DOHH2 (cell line): ENCODE measurements at regions not wholly inside any gene's neighbourhood (a gene's known extent, or its start where the extent isn't known, plus 50 kb on each side); places are given as distances from the start of the nearest gene placed in this dataset.

Experiments used
- H3F3A ChIP-seq: fragments of 200-600 bp; sonication (generic), shearing (Covaris generic); 2 replicates; pipeline ENCODE4 v1.6.0; 2016; ENCODE audit warnings: antibody characterized with exemption, mild to moderate bottlenecking; ENCODE audit not compliant: control insufficient read depth, insufficient read depth
- H3K27ac ChIP-seq: fragments of 200-600 bp; sonication (generic); 2 replicates; pipeline ENCODE4 v1.5.1; 2014; ENCODE audit warnings: low read depth, mild to moderate bottlenecking, low read length, moderate library complexity
- H3K27me3 ChIP-seq: fragments of 200-600 bp; sonication (generic); 2 replicates; pipeline ENCODE4 v1.6.1; 2014; ENCODE audit warnings: mild to moderate bottlenecking, low read length, mixed read lengths; ENCODE audit not compliant: control insufficient read depth
- H3K36me3 ChIP-seq: fragments of 200-600 bp; sonication (generic); 2 replicates; pipeline ENCODE4 v1.6.1; 2014; ENCODE audit warnings: mild to moderate bottlenecking, low read length, moderate library complexity, mixed read lengths; ENCODE audit not compliant: control insufficient read depth
- H3K4me1 ChIP-seq: fragments of 200-600 bp; sonication (generic); 2 replicates; pipeline ENCODE4 v1.6.1; 2014; ENCODE audit warnings: mild to moderate bottlenecking, low read length, mixed read lengths; ENCODE audit not compliant: control insufficient read depth
- H3K4me2 ChIP-seq: fragments of 200-600 bp; sonication (generic); 2 replicates; pipeline ENCODE4 v1.6.0; 2014; ENCODE audit warnings: mild to moderate bottlenecking, low read length, moderate library complexity
- H3K4me3 ChIP-seq: fragments of 200-600 bp; sonication (generic); 2 replicates; pipeline ENCODE4 v1.5.1; 2014; ENCODE audit warnings: mild to moderate bottlenecking, low read length, mixed read lengths
- H3K79me2 ChIP-seq: fragments of 200-600 bp; sonication (generic); 2 replicates; pipeline ENCODE4 v1.6.1; 2014; ENCODE audit warnings: mild to moderate bottlenecking, low read length, mixed read lengths; ENCODE audit not compliant: control insufficient read depth
- H3K9me2 ChIP-seq: fragments of 200-600 bp; sonication (generic); replicated peaks from 2 replicates; pipeline ENCODE4 v1.6.1; 2014; ENCODE audit warnings: mild to moderate bottlenecking, low read length, mixed read lengths; ENCODE audit not compliant: control insufficient read depth
- H3K9me3 ChIP-seq: fragments of 200-600 bp; sonication (generic); 2 replicates; pipeline ENCODE4 v1.6.1; 2014; ENCODE audit warnings: antibody characterized with exemption, low read length, mixed read lengths; ENCODE audit not compliant: control insufficient read depth, insufficient read depth
- H4K20me1 ChIP-seq: fragments of 200-600 bp; sonication (generic); 2 replicates; pipeline ENCODE4 v1.6.0; 2014; ENCODE audit warnings: low read depth, mild to moderate bottlenecking, antibody characterized with exemption, low read length, moderate library complexity; ENCODE audit not compliant: control insufficient read depth, insufficient read depth
- CTCF ChIP-seq: fragments of 200-600 bp; sonication (generic); IDR thresholded peaks from one replicate; pipeline ENCODE4 v1.5.1; 2014; ENCODE audit warnings: antibody characterized with exemption, mild to moderate bottlenecking, low read depth, low read length; ENCODE audit not compliant: poor library complexity, severe bottlenecking
- EZH2phosphoT487 ChIP-seq: fragments of 200-600 bp; sonication (generic); IDR thresholded peaks from 2 replicates; pipeline ENCODE4 v1.6.1; 2017; ENCODE audit warnings: borderline replicate concordance, mild to moderate bottlenecking, antibody characterized with exemption, low read length, moderate library complexity, mixed read lengths

- H3K36me3 ChIP-seq, result no peaks in the 10 kb centered on the region
- H3K27ac ChIP-seq, result no peak overlapping the region
- no peaks in the 10 kb centered on the region for H3K9me2 ChIP-seq
- no peaks in the 10 kb centered on the region; the same call in 1 of the 2 replicates for H3K27me3 ChIP-seq
- H3K4me2 ChIP-seq, result no peak overlapping the region
- H3K79me2 ChIP-seq, result no peaks in the 10 kb centered on the region
- TF ChIP-seq EZH2phosphoT487 (no peak), CTCF (no peak)
- no peaks in the 10 kb centered on the region for H3K4me1 ChIP-seq
- H3K9me3 ChIP-seq, result no peaks in the 10 kb centered on the region
- H3F3A ChIP-seq, result no peaks in the 10 kb centered on the region
- H4K20me1 ChIP-seq, result no peaks in the 10 kb centered on the region
- no peak overlapping the region for H3K4me3 ChIP-seq
These were observed 190.3 kb downstream of the C1orf94 start for GRCh38 chr1:34366875-34367624.

GRCh38 chr1:34367954-34368353 lies 191.2 kb downstream of the C1orf94 start:
- H4K20me1 ChIP-seq, result no peaks in the 10 kb centered on the region
- no peaks in the 10 kb centered on the region for H3F3A ChIP-seq
- H3K27me3 ChIP-seq, result no peaks in the 10 kb centered on the region; the same call in 1 of the 2 replicates
- H3K4me1 ChIP-seq, result no peaks in the 10 kb centered on the region
- H3K79me2 ChIP-seq, result no peaks in the 10 kb centered on the region
- TF ChIP-seq CTCF (no peak), EZH2phosphoT487 (no peak)
- H3K27ac ChIP-seq, result no peak overlapping the region
- H3K9me2 ChIP-seq, result no peaks in the 10 kb centered on the region
- no peak overlapping the region for H3K4me2 ChIP-seq
- no peak overlapping the region for H3K4me3 ChIP-seq
- H3K36me3 ChIP-seq, result no peaks in the 10 kb centered on the region
- no peaks in the 10 kb centered on the region for H3K9me3 ChIP-seq

GRCh38 chr1:34369701-34370455 lies 193.2 kb downstream of the C1orf94 start:
- Histone ChIP-seq H3K4me2 (no peak overlapping the region), H4K20me1 (no peaks in the 10 kb centered on the region), H3K36me3 (no peaks in the 10 kb centered on the region), H3K4me3 (no peak overlapping the region), H3F3A (no peaks in the 10 kb centered on the region), H3K9me3 (no peaks in the 10 kb centered on the region), H3K9me2 (no peaks in the 10 kb centered on the region), H3K27me3 (peaks cover 7% of the 10 kb centered on the region; the same call in 1 of the 2 replicates), H3K79me2 (no peaks in the 10 kb centered on the region), H3K4me1 (no peaks in the 10 kb centered on the region), H3K27ac (no peak overlapping the region)
- TF ChIP-seq EZH2phosphoT487 (no peak), CTCF (no peak)
